ENCODE measurements at regions not wholly inside any gene's neighbourhood (a gene's known extent, or its start where the extent isn't known, plus 50 kb on each side); places are given as distances from the start of the nearest gene placed in this dataset.
"Not testable (repeated sequence)": the region's sequence is repeated elsewhere in the genome, so short reads cannot be mapped to it uniquely, and the experiment has no call there.

DNA sequence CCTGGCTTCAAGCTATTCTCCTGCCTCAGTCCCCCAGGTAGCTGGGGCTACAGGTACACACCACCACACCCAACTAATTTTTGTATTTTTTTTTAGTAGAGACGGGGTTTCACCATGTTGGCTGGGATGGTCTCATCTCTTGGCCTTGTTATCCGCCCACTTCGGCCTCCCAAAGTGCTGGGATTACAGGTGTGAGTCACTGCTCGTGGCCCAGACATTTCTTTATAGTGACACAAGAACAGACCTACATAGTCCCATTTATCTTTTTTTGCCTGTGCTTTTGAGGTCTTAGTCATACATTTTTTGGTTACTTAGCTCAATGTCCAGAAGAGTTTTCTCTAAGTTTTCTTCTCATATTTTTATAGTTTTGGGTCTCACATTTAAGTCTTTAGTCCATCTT, 247.4 kb downstream of the SYT10 start:
- Histone ChIP-seq H3K27ac (ENCODE audit: low read depth, low read length) (no peak overlapping the region), H3K27me3 (ENCODE audit: insufficient read depth, low read length) (no peaks in the 10 kb centered on the region), H3K36me3 (ENCODE audit: insufficient read depth, low read length) (no peaks in the 10 kb centered on the region), H3K4me1 (ENCODE audit: insufficient read depth, low read length) (no peaks in the 10 kb centered on the region), H3K4me3 (ENCODE audit: low read length) (no peak overlapping the region), H3K9ac (ENCODE audit: low read depth, low read length) (no peak overlapping the region), H3K9me3 (ENCODE audit: insufficient read depth, low read depth, low read length) (peaks cover 11% of the 10 kb centered on the region)
- 95% methylated on average over 4 of the region's 4 CpGs for WGBS

GRCh38 chr12:33187409-33187808, 252.2 kb downstream of the SYT10 start:
- Histone ChIP-seq H3K9ac (ENCODE audit: low read depth, low read length) (no peak overlapping the region), H3K9me3 (ENCODE audit: insufficient read depth, low read depth, low read length) (peaks cover 15% of the 10 kb centered on the region), H3K4me1 (ENCODE audit: insufficient read depth, low read length) (no peaks in the 10 kb centered on the region), H3K27ac (ENCODE audit: low read depth, low read length) (no peak overlapping the region), H3K27me3 (ENCODE audit: insufficient read depth, low read length) (no peaks in the 10 kb centered on the region), H3K36me3 (ENCODE audit: insufficient read depth, low read length) (no peaks in the 10 kb centered on the region), H3K4me3 (ENCODE audit: low read length) (no peak overlapping the region)

DNA sequence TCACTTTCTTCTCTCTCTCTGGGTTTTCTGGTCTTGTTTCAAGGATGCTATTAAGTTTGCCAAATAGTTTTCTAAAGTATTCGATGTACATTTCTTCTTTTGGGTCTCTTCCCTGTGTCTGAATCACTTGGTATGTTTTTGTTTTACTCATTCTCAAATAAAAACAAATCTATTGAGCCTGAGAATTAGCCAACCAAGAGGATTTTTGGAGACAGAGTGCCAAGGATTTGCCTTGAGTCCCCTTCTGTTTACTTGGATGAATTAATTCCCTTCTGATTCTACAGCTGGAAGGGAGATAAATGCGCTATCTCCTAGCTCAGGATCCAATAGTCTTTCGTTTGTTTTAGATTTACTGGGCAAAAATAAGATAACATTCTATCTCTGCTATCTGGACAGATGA, 255.5 kb downstream of the SYT10 start:
- Histone ChIP-seq H3K4me3 (ENCODE audit: low read length) (no peak overlapping the region), H3K27ac (ENCODE audit: low read depth, low read length) (no peak overlapping the region), H3K9ac (ENCODE audit: low read depth, low read length) (no peak overlapping the region), H3K4me1 (ENCODE audit: insufficient read depth, low read length) (no peaks in the 10 kb centered on the region), H3K27me3 (ENCODE audit: insufficient read depth, low read length) (no peaks in the 10 kb centered on the region), H3K9me3 (ENCODE audit: insufficient read depth, low read depth, low read length) (peaks cover 15% of the 10 kb centered on the region), H3K36me3 (ENCODE audit: insufficient read depth, low read length) (no peaks in the 10 kb centered on the region)
- 94% methylated on average over 2 of the region's 3 CpGs for WGBS

- H3K36me3 ChIP-seq (ENCODE audit: insufficient read depth, low read length): no peaks in the 10 kb centered on the region
These were observed 257.1 kb downstream of the SYT10 start for GRCh38 chr12:33182485-33182884.

GRCh38 chr12:33180918-33181317, 258.7 kb downstream of the SYT10 start:
- H3K27ac ChIP-seq (ENCODE audit: low read depth, low read length): no peak overlapping the region

More at GRCh38 chr12:33182485-33182884, 257.1 kb downstream of the SYT10 start:
- peaks cover 13% of the 10 kb centered on the region; the same call in 1 of the 2 replicates for H3K9me3 ChIP-seq (ENCODE audit: insufficient read depth, low read depth, low read length)
- no peak overlapping the region for H3K9ac ChIP-seq (ENCODE audit: low read depth, low read length)
- WGBS: 69% methylated on average over 1 of the region's 1 CpG
- no peaks in the 10 kb centered on the region for H3K27me3 ChIP-seq (ENCODE audit: insufficient read depth, low read length)
- H3K4me3 ChIP-seq (ENCODE audit: low read length): no peak overlapping the region
- no peaks in the 10 kb centered on the region for H3K4me1 ChIP-seq (ENCODE audit: insufficient read depth, low read length)
- no peak overlapping the region for H3K27ac ChIP-seq (ENCODE audit: low read depth, low read length)

GRCh38 chr12:33166260-33166659, 269.7 kb upstream of the PKP2 start:
- 89% methylated on average over 1 of the region's 3 CpGs for WGBS
- H3K27ac ChIP-seq (ENCODE audit: low read depth, low read length); H3K9me3 ChIP-seq (ENCODE audit: insufficient read depth, low read depth, low read length); H3K27me3 ChIP-seq (ENCODE audit: insufficient read depth, low read length); H3K4me1 ChIP-seq (ENCODE audit: insufficient read depth, low read length); H3K9ac ChIP-seq (ENCODE audit: low read depth, low read length); H3K4me3 ChIP-seq (ENCODE audit: low read length); H3K36me3 ChIP-seq (ENCODE audit: insufficient read depth, low read length): not testable (repeated sequence)

More at GRCh38 chr12:33180918-33181317, 258.7 kb downstream of the SYT10 start:
- Histone ChIP-seq H3K27me3 (ENCODE audit: insufficient read depth, low read length) (no peaks in the 10 kb centered on the region), H3K4me1 (ENCODE audit: insufficient read depth, low read length) (no peaks in the 10 kb centered on the region), H3K36me3 (ENCODE audit: insufficient read depth, low read length) (no peaks in the 10 kb centered on the region), H3K9ac (ENCODE audit: low read depth, low read length) (no peak overlapping the region), H3K4me3 (ENCODE audit: low read length) (no peak overlapping the region), H3K9me3 (ENCODE audit: insufficient read depth, low read depth, low read length) (peaks cover 8% of the 10 kb centered on the region; the same call in 1 of the 2 replicates)
- WGBS: 86% methylated on average over 1 of the region's 1 CpG

- H3K27me3 ChIP-seq (ENCODE audit: insufficient read depth, low read length): no peaks in the 10 kb centered on the region
- H3K4me3 ChIP-seq (ENCODE audit: low read length): no peak overlapping the region
- H3K27ac ChIP-seq (ENCODE audit: low read depth, low read length): no peak overlapping the region
- H3K4me1 ChIP-seq (ENCODE audit: insufficient read depth, low read length): no peaks in the 10 kb centered on the region
- no peaks in the 10 kb centered on the region for H3K36me3 ChIP-seq (ENCODE audit: insufficient read depth, low read length)
- H3K9ac ChIP-seq (ENCODE audit: low read depth, low read length): no peak overlapping the region
- H3K9me3 ChIP-seq (ENCODE audit: insufficient read depth, low read depth, low read length): peaks cover 27% of the 10 kb centered on the region
- 97% methylated on average over 4 of the region's 4 CpGs for WGBS
These were observed 259.5 kb upstream of the PKP2 start for GRCh38 chr12:33156042-33156441.

- not testable (repeated sequence) for H3K36me3 ChIP-seq (ENCODE audit: insufficient read depth, low read length); H3K27ac ChIP-seq (ENCODE audit: low read depth, low read length); H3K27me3 ChIP-seq (ENCODE audit: insufficient read depth, low read length); H3K4me3 ChIP-seq (ENCODE audit: low read length); H3K4me1 ChIP-seq (ENCODE audit: insufficient read depth, low read length); H3K9ac ChIP-seq (ENCODE audit: low read depth, low read length)
- peaks cover 38% of the 10 kb centered on the region for H3K9me3 ChIP-seq (ENCODE audit: insufficient read depth, low read depth, low read length)
- 96% methylated on average over 8 of the region's 8 CpGs for WGBS
These were observed 250.7 kb upstream of the PKP2 start for GRCh38 chr12:33147292-33147691.

DNA sequence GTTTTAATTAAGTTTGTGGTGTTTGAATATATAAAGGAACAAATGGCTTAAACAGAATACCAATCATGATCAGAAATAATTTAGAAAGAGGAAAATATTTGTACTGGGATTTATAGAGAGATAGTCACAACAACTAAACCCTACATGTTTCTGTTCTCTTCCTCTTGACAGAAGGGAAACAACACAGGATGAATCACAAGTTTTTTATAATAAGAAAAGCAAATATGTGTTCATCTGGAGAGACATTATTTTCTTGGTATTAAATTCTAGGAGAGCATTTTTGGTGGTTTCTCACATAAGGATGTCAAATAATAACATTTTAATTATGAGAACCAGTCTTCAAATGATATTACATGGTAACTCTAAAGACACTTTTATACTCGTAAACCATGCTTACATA, 232.9 kb upstream of the PKP2 start:
- H3K27me3 ChIP-seq (ENCODE audit: insufficient read depth, low read length): no peaks in the 10 kb centered on the region
- 95% methylated on average over 1 of the region's 1 CpG for WGBS
- H3K9me3 ChIP-seq (ENCODE audit: insufficient read depth, low read depth, low read length): no peaks in the 10 kb centered on the region
- H3K4me3 ChIP-seq (ENCODE audit: low read length): no peak overlapping the region
- no peak overlapping the region for H3K9ac ChIP-seq (ENCODE audit: low read depth, low read length)
- H3K36me3 ChIP-seq (ENCODE audit: insufficient read depth, low read length): no peaks in the 10 kb centered on the region
- no peak overlapping the region for H3K27ac ChIP-seq (ENCODE audit: low read depth, low read length)
- H3K4me1 ChIP-seq (ENCODE audit: insufficient read depth, low read length): no peaks in the 10 kb centered on the region

GRCh38 chr12:33125755-33126154, 229.2 kb upstream of the PKP2 start:
- Histone ChIP-seq H3K36me3 (ENCODE audit: insufficient read depth, low read length) (no peaks in the 10 kb centered on the region), H3K9me3 (ENCODE audit: insufficient read depth, low read depth, low read length) (no peaks in the 10 kb centered on the region), H3K9ac (ENCODE audit: low read depth, low read length) (no peak overlapping the region), H3K4me1 (ENCODE audit: insufficient read depth, low read length) (no peaks in the 10 kb centered on the region), H3K4me3 (ENCODE audit: low read length) (no peak overlapping the region), H3K27me3 (ENCODE audit: insufficient read depth, low read length) (no peaks in the 10 kb centered on the region), H3K27ac (ENCODE audit: low read depth, low read length) (no peak overlapping the region)

- H3K4me1 ChIP-seq (ENCODE audit: insufficient read depth, low read length): peaks cover 26% of the 10 kb centered on the region
- WGBS: 44% methylated on average over 1 of the region's 1 CpG
- 0 out of 2 replicates have a peak overlapping the region, but pooled peaks have one; percentile 25 for H3K27ac ChIP-seq (ENCODE audit: low read depth, low read length)
- peak overlapping the region; percentile 51; the same call in 1 of the 2 replicates for H3K9ac ChIP-seq (ENCODE audit: low read depth, low read length)
- H3K9me3 ChIP-seq (ENCODE audit: insufficient read depth, low read depth, low read length): no peaks in the 10 kb centered on the region
- no peak overlapping the region for H3K4me3 ChIP-seq (ENCODE audit: low read length)
- H3K27me3 ChIP-seq (ENCODE audit: insufficient read depth, low read length): no peaks in the 10 kb centered on the region
- H3K36me3 ChIP-seq (ENCODE audit: insufficient read depth, low read length): no peaks in the 10 kb centered on the region
These were observed 219.7 kb upstream of the PKP2 start for GRCh38 chr12:33116284-33116683.

DNA sequence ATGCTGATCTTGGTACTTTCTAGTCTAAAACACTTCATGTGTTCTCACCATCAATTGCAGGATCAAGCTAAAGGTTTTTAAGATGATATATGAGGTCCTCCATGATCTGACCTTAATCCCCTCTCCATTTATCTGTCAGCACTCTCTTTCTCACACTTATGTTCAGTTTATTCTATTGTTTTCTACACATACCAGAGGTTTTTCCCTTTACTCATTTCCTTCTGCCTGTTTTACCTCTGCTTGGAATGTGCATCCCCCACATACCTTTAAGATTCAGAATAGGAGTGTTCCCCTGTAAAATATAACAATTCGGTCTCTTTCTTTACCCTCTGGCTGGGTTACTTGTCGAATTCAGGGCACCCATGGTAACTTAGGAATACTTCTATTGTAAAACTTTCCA, 219.1 kb upstream of the PKP2 start:
- Histone ChIP-seq H3K9me3 (ENCODE audit: insufficient read depth, low read depth, low read length) (no peaks in the 10 kb centered on the region), H3K27ac (ENCODE audit: low read depth, low read length) (peak overlapping the region; percentile 21; the same call in 1 of the 2 replicates), H3K36me3 (ENCODE audit: insufficient read depth, low read length) (no peaks in the 10 kb centered on the region), H3K9ac (ENCODE audit: low read depth, low read length) (peak overlapping the region; percentile 51; the same call in 1 of the 2 replicates), H3K27me3 (ENCODE audit: insufficient read depth, low read length) (no peaks in the 10 kb centered on the region), H3K4me3 (ENCODE audit: low read length) (no peak overlapping the region), H3K4me1 (ENCODE audit: insufficient read depth, low read length) (peaks cover 30% of the 10 kb centered on the region)
- WGBS: 75% methylated on average over 2 of the region's 2 CpGs

Data from HUES64 (cell line).